ENCODE measurements at regions not wholly inside any gene's neighbourhood (a gene's known extent, or its start where the extent isn't known, plus 50 kb on each side); places are given as distances from the start of the nearest gene placed in this dataset.

GRCh38 chr12:85509857-85510256, 229.8 kb downstream of the ALX1 start:
- intact Hi-C loops (cut with DNase I): no loop called here
- H3K4me3 ChIP-seq: no peak overlapping the region
- H3K27me3 ChIP-seq (replicated peaks; ENCODE audit: insufficient read depth): no peaks in the 10 kb centered on the region
- H3K9me3 ChIP-seq: no peaks in the 10 kb centered on the region
- H3K4me1 ChIP-seq (replicated peaks): no peaks in the 10 kb centered on the region
- WGBS: 69% methylated on average over 3 of the region's 3 CpGs
- no peak overlapping the region for H3K27ac ChIP-seq
- TF ChIP-seq POLR2AphosphoS5 (IDR thresholded peaks at IDR 0.05) (no peak), POLR2A (IDR thresholded peaks at IDR 0.05) (no peak), CTCF (IDR thresholded peaks at IDR 0.05) (no peak)
- DNase-seq (ENCODE audit: low spot score): no peak
- no peaks in the 10 kb centered on the region for H3K36me3 ChIP-seq

DNA sequence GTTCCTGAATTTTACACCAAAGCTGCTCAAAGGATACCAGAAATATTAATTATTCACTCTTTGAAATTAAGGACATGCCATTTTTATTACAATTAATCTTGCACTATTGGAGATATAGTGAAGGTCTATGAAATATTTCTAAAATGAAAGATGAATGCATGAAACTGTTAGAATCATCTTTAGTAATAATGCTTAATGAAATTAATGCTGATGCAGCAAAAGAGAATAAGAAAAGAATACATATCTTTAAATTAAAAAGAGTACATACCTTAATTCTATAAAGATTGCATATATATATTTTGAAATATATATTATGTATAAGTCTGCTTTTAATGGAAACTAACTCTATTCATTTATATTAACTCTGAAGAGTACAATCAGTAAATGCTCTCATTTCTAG, 236.0 kb downstream of the ALX1 start:
- intact Hi-C loops (cut with DNase I): no loop called here
- DNase-seq (ENCODE audit: low spot score): no peak
- Histone ChIP-seq H3K9me3 (no peaks in the 10 kb centered on the region), H3K4me3 (no peak overlapping the region), H3K36me3 (no peaks in the 10 kb centered on the region), H3K4me1 (replicated peaks) (no peaks in the 10 kb centered on the region), H3K27me3 (replicated peaks; ENCODE audit: insufficient read depth) (no peaks in the 10 kb centered on the region), H3K27ac (no peak overlapping the region)
- TF ChIP-seq POLR2AphosphoS5 (IDR thresholded peaks at IDR 0.05) (no peak), CTCF (IDR thresholded peaks at IDR 0.05) (no peak), POLR2A (IDR thresholded peaks at IDR 0.05) (no peak)

- 55% methylated on average over 3 of the region's 3 CpGs for WGBS
- TF ChIP-seq POLR2AphosphoS5 (IDR thresholded peaks at IDR 0.05) (no peak), POLR2A (IDR thresholded peaks at IDR 0.05) (no peak), CTCF (IDR thresholded peaks at IDR 0.05) (no peak)
- DNase-seq (ENCODE audit: low spot score): no peak
- no peaks in the 10 kb centered on the region for H3K4me1 ChIP-seq (replicated peaks)
- no peaks in the 10 kb centered on the region for H3K27me3 ChIP-seq (replicated peaks; ENCODE audit: insufficient read depth)
- intact Hi-C loops (cut with DNase I): no loop called here
- no peaks in the 10 kb centered on the region for H3K9me3 ChIP-seq
- no peak overlapping the region for H3K27ac ChIP-seq
- H3K36me3 ChIP-seq: no peaks in the 10 kb centered on the region
- H3K4me3 ChIP-seq: no peak overlapping the region
Measured at GRCh38 chr12:85516667-85517325, 236.8 kb downstream of the ALX1 start.

- WGBS: 26% methylated on average over 3 of the region's 3 CpGs
- TF ChIP-seq CTCF (IDR thresholded peaks at IDR 0.05) (no peak), POLR2AphosphoS5 (IDR thresholded peaks at IDR 0.05) (no peak), POLR2A (IDR thresholded peaks at IDR 0.05) (no peak)
- H3K4me1 ChIP-seq (replicated peaks): no peaks in the 10 kb centered on the region
- no peak overlapping the region for H3K4me3 ChIP-seq
- H3K36me3 ChIP-seq: no peaks in the 10 kb centered on the region
- H3K27ac ChIP-seq: no peak overlapping the region
- intact Hi-C loops (cut with DNase I): no loop called here
- no peak for DNase-seq (ENCODE audit: low spot score)
- no peaks in the 10 kb centered on the region for H3K27me3 ChIP-seq (replicated peaks; ENCODE audit: insufficient read depth)
- H3K9me3 ChIP-seq: no peaks in the 10 kb centered on the region
Measured at GRCh38 chr12:85519163-85519562, 239.1 kb downstream of the ALX1 start.

DNA sequence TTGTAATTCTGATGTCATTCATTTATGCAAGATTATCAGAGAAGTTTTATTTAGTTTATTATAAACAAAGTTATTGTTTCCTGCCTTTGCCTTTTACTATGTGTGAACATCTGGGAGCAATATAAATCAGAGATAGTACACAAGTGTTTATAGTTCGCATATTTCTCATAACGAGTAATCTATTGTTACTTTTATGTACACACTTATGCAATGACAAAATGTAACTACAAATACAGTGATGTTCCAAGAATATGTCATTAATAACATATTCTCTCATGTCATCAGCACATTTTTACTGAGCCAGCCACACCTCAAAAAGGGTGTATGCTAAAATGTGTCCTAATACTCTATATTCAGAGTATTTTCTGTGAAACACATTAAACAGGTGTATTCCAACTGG, 243.2 kb downstream of the ALX1 start:
- Histone ChIP-seq H3K36me3 (no peaks in the 10 kb centered on the region), H3K4me3 (no peak overlapping the region), H3K9me3 (no peaks in the 10 kb centered on the region), H3K4me1 (replicated peaks) (no peaks in the 10 kb centered on the region), H3K27me3 (replicated peaks; ENCODE audit: insufficient read depth) (no peaks in the 10 kb centered on the region), H3K27ac (no peak overlapping the region)
- TF ChIP-seq CTCF (IDR thresholded peaks at IDR 0.05) (no peak), POLR2AphosphoS5 (IDR thresholded peaks at IDR 0.05) (no peak), POLR2A (IDR thresholded peaks at IDR 0.05) (no peak)
- WGBS: 33% methylated on average over 2 of the region's 2 CpGs
- DNase-seq (ENCODE audit: low spot score): no peak
- intact Hi-C loops (cut with DNase I): no loop called here
